GM12878 (cell line): ENCODE measurements at regions not wholly inside any gene's neighbourhood (a gene's known extent, or its start where the extent isn't known, plus 50 kb on each side); places are given as distances from the start of the nearest gene placed in this dataset.
A peak's percentile ranks its signal among the peaks of the same experiment; 100 is the strongest.

Source experiments
- ESRRA ChIP-seq: IDR thresholded peaks from 2 replicates; pipeline ENCODE4 v1.6.1; 2012; ENCODE audit warnings: mild to moderate bottlenecking, low read length, improper control_type of control experiment
- GATAD2B ChIP-seq: fragments of 450-650 bp; conservative IDR thresholded peaks from 2 replicates; pipeline ENCODE4 v1.6.1; 2017; ENCODE audit warnings: low read depth, mild to moderate bottlenecking, moderate library complexity
- HDAC2 ChIP-seq: fragments of 200-600 bp; sonication (generic); IDR thresholded peaks from 2 replicates; pipeline ENCODE4 v1.6.1; 2017
- IKZF2 ChIP-seq, 2 experiments: fragments of 450-650 bp; IDR thresholded peaks; 2 replicates each; pipeline ENCODE4 v1.6.1; 2017; ENCODE audit warnings: mild to moderate bottlenecking in 2 of 2, moderate library complexity in 2 of 2
- IRF4 ChIP-seq: IDR thresholded peaks from 2 replicates; pipeline ENCODE4 v1.6.1; 2011; ENCODE audit warnings: low read depth, low read length
- MEF2B ChIP-seq: fragments of 450-650 bp; IDR thresholded peaks from 2 replicates; pipeline ENCODE4 v1.6.1; 2018; ENCODE audit warnings: mild to moderate bottlenecking, moderate library complexity; ENCODE audit not compliant: partially characterized antibody, poor library complexity, severe bottlenecking
- MLLT1 ChIP-seq: fragments of 450-650 bp; IDR thresholded peaks from 2 replicates; pipeline ENCODE4 v1.6.1; 2016; ENCODE audit warnings: mild to moderate bottlenecking
- POLR2A ChIP-seq: IDR thresholded peaks from 2 replicates; pipeline ENCODE4 v1.6.1; 2011; ENCODE audit warnings: low read depth, mild to moderate bottlenecking, low read length
- PRDM15 ChIP-seq: fragments of 450-650 bp; formaldehyde crosslinking; IDR thresholded peaks from 2 replicates; pipeline ENCODE4 v1.4.0; 2020; ENCODE audit warnings: mild to moderate bottlenecking, moderate library complexity
- RAD51 ChIP-seq: fragments of 450-650 bp; IDR thresholded peaks from 2 replicates; pipeline ENCODE4 v1.6.1; 2016; ENCODE audit warnings: moderate library complexity, mild to moderate bottlenecking, inconsistent platforms
- SIN3A ChIP-seq: IDR thresholded peaks from 2 replicates; pipeline ENCODE4 v1.6.1; 2012; ENCODE audit warnings: low read depth, low read length, improper control_type of control experiment
- SP1 ChIP-seq: IDR thresholded peaks from one replicate; pipeline ENCODE4 v1.6.1; 2011; ENCODE audit warnings: low read depth, low read length
- SRF ChIP-seq, 2 experiments: IDR thresholded peaks; 2 replicates each; pipeline ENCODE4 v1.6.1; 2011; ENCODE audit warnings: low read depth in 2 of 2, low read length in 2 of 2, mild to moderate bottlenecking in 1 of 2, moderate library complexity in 1 of 2
- TAF1 ChIP-seq: IDR thresholded peaks from 2 replicates; pipeline ENCODE4 v1.6.1; 2011; ENCODE audit warnings: mild to moderate bottlenecking, low read depth, low read length, borderline replicate concordance
- YY1 ChIP-seq: IDR thresholded peaks from 2 replicates; pipeline ENCODE4 v1.6.1; 2011; ENCODE audit warnings: low read depth, mild to moderate bottlenecking, low read length
- ZBED1 ChIP-seq: IDR thresholded peaks from 2 replicates; pipeline ENCODE4 v1.6.1; 2016; ENCODE audit warnings: borderline replicate concordance
- ZNF207 ChIP-seq: fragments of 450-650 bp; IDR thresholded peaks from 2 replicates; pipeline ENCODE4 v1.6.1; 2014; ENCODE audit warnings: antibody characterized with exemption, mild to moderate bottlenecking, borderline replicate concordance
- ZNF592 ChIP-seq: fragments of 450-650 bp; IDR thresholded peaks from 2 replicates; pipeline ENCODE4 v1.6.1; 2017; ENCODE audit warnings: mild to moderate bottlenecking, moderate library complexity
- ZNF622 ChIP-seq: fragments of 450-650 bp; IDR thresholded peaks from 2 replicates; pipeline ENCODE4 v1.6.1; 2017; ENCODE audit warnings: mild to moderate bottlenecking, inconsistent platforms
- TF ChIP-seq, protein P1 (sequence below): fragments of 450-650 bp; IDR thresholded peaks from 2 replicates; pipeline ENCODE4 v1.6.1; 2016; ENCODE audit warnings: mild to moderate bottlenecking

DNA sequence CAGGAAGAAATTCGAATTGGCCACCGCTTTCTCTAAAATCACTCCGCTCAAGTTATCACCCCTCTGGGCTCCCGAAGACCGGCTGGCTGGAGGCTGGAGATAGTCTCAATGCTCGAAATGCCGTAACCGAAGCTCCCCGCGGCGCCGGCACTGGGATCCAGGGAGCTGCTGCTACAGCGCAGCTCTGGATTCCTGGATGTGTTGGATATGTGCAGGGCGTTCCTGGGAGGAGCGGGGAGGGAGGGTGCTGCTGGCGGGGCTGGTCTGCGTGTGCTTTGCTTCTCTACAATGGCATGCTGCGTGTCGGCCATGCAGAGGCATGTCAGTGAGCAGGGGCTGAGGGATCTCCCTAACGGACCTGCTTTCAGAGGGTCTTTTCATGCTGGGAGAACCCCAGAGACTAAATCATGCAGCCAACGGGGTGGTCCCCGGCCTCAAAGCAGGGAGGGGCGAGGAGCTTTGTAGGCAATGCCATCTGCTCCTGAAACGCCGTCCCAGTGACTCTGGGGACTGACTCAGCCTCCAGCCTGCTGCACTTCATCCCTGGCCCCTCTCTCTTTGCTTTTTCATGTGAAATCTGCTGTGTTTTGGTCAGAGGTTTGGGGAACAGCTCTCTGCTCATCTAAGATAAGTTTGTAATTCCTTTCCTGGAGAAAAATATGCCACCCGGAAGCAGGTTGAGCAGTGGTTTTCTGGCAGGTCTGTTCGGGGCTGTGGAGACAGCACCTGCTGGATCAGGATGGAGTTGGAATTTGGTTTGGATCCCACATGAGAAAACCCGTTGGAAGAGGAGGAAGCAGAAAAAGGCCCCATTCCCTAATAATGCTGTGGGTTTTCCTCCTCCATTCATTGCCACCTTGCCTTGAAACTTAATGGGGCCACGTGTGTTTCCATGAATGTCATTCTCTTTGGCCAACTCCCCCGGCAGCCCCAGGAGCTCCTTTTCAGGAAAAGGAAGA lies 311.4 kb downstream of the SEC14L1 start (continued):
- peak; percentile 65 for TF ChIP-seq YY1
- no peak for TF ChIP-seq ZNF592
- TF ChIP-seq RAD51: no peak
- TF ChIP-seq SRF (IDR thresholded peaks at IDR 0.05; ENCODE audit: low read depth in 2 of 2, low read length in 2 of 2): no peak
- no peak for TF ChIP-seq SP1
- no peak for TF ChIP-seq POLR2A
- TF ChIP-seq SIN3A: no peak
- TF ChIP-seq, protein P1, sequence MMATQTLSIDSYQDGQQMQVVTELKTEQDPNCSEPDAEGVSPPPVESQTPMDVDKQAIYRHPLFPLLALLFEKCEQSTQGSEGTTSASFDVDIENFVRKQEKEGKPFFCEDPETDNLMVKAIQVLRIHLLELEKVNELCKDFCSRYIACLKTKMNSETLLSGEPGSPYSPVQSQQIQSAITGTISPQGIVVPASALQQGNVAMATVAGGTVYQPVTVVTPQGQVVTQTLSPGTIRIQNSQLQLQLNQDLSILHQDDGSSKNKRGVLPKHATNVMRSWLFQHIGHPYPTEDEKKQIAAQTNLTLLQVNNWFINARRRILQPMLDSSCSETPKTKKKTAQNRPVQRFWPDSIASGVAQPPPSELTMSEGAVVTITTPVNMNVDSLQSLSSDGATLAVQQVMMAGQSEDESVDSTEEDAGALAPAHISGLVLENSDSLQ: no peak
- TF ChIP-seq ZNF622: no peak
- TF ChIP-seq IRF4: no peak
- 0 out of 2 replicates have a peak, but pooled peaks have one; percentile 3 for TF ChIP-seq GATAD2B
- no peak for TF ChIP-seq MEF2B
- no peak for TF ChIP-seq ZBED1
- TF ChIP-seq ESRRA: no peak
- no peak for TF ChIP-seq ZNF207
- TF ChIP-seq IKZF2 (IDR thresholded peaks at IDR 0.05): peak in 1 of 2 experiments; percentile 14; a peak in 1 of 4 replicates
- TF ChIP-seq TAF1: no peak
- no peak for TF ChIP-seq HDAC2
- no peak for TF ChIP-seq PRDM15 (CRISPR knock-in tag)
- peak; percentile 71 for TF ChIP-seq MLLT1
